Ovary (tissue), 7 donors: ENCODE measurements at regions not wholly inside any gene's neighbourhood (a gene's known extent, or its start where the extent isn't known, plus 50 kb on each side); places are given as distances from the start of the nearest gene placed in this dataset.

Source experiments
- DNase-seq, 5 donors: peaks; one replicate each; pipeline ENCODE4 v3.0.0-alpha.2; 2019 to 2020
- H3K27ac ChIP-seq, 2 donors: fragments of 200-600 bp; one replicate each; pipeline versions ENCODE4 v1.5.1 to v1.8.0; 2019 to 2022
- H3K27me3 ChIP-seq: fragments of 200-600 bp; one replicate; pipeline ENCODE4 v1.8.0; 2022
- H3K36me3 ChIP-seq: fragments of 200-600 bp; sonication (generic); one replicate; pipeline ENCODE4 v1.5.1; 2019
- H3K4me1 ChIP-seq: one replicate; pipeline ENCODE4 v1.8.1; 2013; ENCODE audit warnings: mild to moderate bottlenecking, moderate library complexity; ENCODE audit not compliant: insufficient read depth
- H3K4me3 ChIP-seq: fragments of 200-600 bp; sonication (generic); one replicate; pipeline ENCODE4 v1.5.1; 2017
- H3K9me3 ChIP-seq, 2 donors: fragments of 200-600 bp in 1 of 2; sonication (generic) in 1 of 2; one replicate each; pipeline versions ENCODE4 v1.5.1 to v1.8.1; 2013 to 2019; ENCODE audit warnings: mild to moderate bottlenecking in 1 of 2, moderate library complexity in 1 of 2
- EP300 ChIP-seq: sonication (generic); formaldehyde crosslinking; IDR thresholded peaks from one replicate; pipeline ENCODE4 v1.6.1; 2017; ENCODE audit warnings: antibody characterized with exemption
- POLR2A ChIP-seq: fragments of 450-650 bp; IDR thresholded peaks from one replicate; pipeline ENCODE4 v1.6.1; 2017; ENCODE audit warnings: antibody characterized with exemption, mild to moderate bottlenecking, moderate library complexity
- WGBS, 3 donors: extraction: QIAGEN DNeasy Blood & Tissue Kit in 1 of 3; methylation state at CpG; one replicate each; pipeline versions ENCODE4 v1.1.5 to v1.1.7; 2013 to 2017; 5-methylcytosine and 5-hydroxymethylcytosine counted together
- intact Hi-C, 4 donors: fragments of 100-400 bp; cut with DNase I; formaldehyde crosslinking; loops; one replicate each; pipeline versions ENCODE4 v1.11.0 to v1.15.1; 2022 to 2023
- TF ChIP-seq, protein P1 (sequence below), 3 donors: fragments of 450-650 bp in 2 of 3; fragments of 200-600 bp in 1 of 3; IDR thresholded peaks; one replicate each; pipeline versions ENCODE4 v1.5.1 to v1.8.0; 2016 to 2022; ENCODE audit warnings: antibody characterized with exemption in 3 of 3, mild to moderate bottlenecking in 1 of 3
- donor health status: DM: no; HTN: no; CAD: no; lungs with moderate emphysema.
- donor health status: DM: no; HTN: no; CAD: no.
- donor health status: Bipolar disorder and iron deficiency.
- donor health status: DM: no; HTN: no; CAD: no.
- donor health status: DM: yes; HTN: yes; CAD: no.

DNA sequence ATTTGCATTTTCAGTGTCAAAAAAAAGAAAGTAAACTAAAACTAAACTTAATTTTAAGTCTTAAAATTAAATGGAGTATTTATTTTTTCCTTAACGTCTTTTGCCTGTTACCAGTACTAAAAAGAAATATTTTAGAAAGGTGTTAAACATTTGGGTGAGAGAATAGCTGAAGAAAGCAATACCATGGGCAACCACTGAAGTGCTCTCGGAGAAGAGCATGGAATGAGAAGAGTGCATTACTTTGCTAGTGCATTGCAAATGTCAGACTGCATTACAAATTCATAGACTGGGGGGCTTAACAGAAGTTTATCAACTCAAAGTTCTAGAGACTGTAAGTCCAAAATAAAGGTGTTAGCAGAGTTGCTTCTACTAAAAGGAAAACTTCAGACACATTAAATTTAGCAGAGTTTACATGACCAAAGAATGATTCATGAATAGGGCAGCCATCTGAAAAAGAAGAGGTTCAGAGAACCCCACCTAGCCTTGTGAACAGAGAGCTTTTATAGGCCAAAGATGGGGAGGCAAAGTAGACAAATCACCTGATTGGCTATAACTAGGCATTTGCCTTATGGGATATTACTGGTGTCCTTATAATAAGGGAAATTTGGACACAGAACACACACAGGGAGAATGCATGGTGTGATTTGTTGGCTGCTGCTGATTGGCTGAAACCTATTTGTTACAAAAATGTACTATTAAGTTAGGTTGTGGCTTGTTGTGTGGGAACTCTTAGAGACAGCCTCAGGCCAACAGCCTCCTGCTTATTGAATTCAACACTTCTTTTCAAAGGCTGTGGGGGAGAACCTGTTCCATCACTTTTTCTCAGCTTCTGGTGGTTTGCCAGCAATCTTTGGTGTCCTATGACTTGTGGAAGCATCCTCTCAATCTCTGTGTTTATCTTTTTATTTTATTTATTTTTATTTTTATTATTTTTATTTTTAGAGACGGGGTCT is 106.7 kb upstream of the RREB1 start:
- Histone ChIP-seq H3K27ac (no peak overlapping the region), H3K4me3 (no peak overlapping the region), H3K27me3 (no peaks in the 10 kb centered on the region), H3K9me3 (no peaks in the 10 kb centered on the region), H3K4me1 (no peaks in the 10 kb centered on the region), H3K36me3 (no peaks in the 10 kb centered on the region)
- DNase-seq, result no peak
- TF ChIP-seq EP300, result no peak
- no peak for TF ChIP-seq POLR2A
- WGBS, 3 donors, result 88 to 89% (median 89%) methylated on average over 3 of the region's 3 CpGs
- intact Hi-C loops, result no loop called here

DNA sequence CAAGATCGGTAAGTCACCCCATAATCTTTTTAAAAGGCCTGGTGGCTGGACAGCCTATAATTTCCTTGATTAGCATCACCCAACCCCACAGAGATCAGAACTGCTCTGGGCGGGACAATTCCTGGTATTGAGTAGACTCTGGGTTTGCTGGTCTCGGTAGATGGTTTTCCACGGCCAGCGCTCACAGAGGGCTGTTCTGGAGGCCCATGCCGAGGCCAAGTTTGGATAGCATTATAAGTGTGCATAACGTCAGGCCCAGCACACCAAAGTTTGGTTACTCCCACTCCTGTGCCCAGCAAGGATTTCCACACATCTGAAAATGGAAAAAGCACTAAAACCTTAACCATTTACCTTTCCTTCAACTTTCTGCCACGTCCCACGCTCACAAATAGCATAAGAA is 104.7 kb upstream of the RREB1 start:
- H3K4me1 ChIP-seq, result no peaks in the 10 kb centered on the region
- no peak overlapping the region for H3K4me3 ChIP-seq
- WGBS, 3 donors, result 93 to 95% (median 94%) methylated on average over 9 of the region's 9 CpGs
- H3K27ac ChIP-seq, result no peak overlapping the region
- no peaks in the 10 kb centered on the region for H3K27me3 ChIP-seq
- DNase-seq, result no peak
- H3K9me3 ChIP-seq, result no peaks in the 10 kb centered on the region
- no peak for TF ChIP-seq POLR2A
- no peak for TF ChIP-seq EP300
- TF ChIP-seq, protein P1, sequence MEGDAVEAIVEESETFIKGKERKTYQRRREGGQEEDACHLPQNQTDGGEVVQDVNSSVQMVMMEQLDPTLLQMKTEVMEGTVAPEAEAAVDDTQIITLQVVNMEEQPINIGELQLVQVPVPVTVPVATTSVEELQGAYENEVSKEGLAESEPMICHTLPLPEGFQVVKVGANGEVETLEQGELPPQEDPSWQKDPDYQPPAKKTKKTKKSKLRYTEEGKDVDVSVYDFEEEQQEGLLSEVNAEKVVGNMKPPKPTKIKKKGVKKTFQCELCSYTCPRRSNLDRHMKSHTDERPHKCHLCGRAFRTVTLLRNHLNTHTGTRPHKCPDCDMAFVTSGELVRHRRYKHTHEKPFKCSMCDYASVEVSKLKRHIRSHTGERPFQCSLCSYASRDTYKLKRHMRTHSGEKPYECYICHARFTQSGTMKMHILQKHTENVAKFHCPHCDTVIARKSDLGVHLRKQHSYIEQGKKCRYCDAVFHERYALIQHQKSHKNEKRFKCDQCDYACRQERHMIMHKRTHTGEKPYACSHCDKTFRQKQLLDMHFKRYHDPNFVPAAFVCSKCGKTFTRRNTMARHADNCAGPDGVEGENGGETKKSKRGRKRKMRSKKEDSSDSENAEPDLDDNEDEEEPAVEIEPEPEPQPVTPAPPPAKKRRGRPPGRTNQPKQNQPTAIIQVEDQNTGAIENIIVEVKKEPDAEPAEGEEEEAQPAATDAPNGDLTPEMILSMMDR (IDR thresholded peaks at IDR 0.05), result no peak
- intact Hi-C loops, result no loop called here
- no peaks in the 10 kb centered on the region for H3K36me3 ChIP-seq

DNA sequence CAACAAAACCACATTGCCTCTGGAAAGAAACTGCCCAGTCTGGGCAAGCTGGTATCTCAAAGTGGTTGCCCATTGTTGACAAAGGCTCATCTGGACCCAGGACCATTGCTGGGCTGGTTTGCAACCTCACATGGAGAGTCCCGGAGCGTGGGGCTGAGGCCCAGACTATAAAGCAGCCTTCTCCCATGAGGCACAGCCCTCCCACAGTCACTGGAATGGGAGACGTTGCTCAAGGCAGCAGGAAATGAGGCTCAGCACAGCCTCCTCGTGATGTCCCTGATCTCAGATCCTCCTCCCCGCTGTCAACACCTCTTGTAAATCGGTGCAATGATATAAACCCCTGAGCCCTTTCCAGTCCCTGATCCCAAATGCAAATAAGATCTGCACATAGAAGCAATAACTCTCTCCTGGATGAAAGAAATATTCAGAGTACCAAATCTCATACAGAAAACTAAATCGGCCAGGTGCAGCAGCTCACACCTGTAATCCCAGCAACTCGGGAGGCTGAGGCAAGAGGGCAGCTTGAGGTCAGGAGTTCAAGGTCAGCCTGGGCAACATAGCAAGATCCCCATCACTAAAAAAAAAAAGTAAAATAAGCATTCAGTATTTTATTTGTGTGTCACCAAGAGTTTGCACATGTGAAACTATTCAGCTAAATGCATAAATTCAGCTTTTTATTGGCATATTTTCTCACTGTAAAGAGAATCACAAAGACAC is 103.0 kb upstream of the RREB1 start:
- 64 to 69% (median 67%) methylated on average over 8 of the region's 8 CpGs for WGBS, 3 donors
- TF ChIP-seq EP300, result no peak
- TF ChIP-seq, protein P1 (IDR thresholded peaks at IDR 0.05), result no peak
- TF ChIP-seq POLR2A, result no peak
- no peak overlapping the region for H3K4me3 ChIP-seq

GRCh38 chr6:7006515-7007191 is 101.1 kb upstream of the RREB1 start:
- no peaks in the 10 kb centered on the region for H3K27me3 ChIP-seq

More for the DNA sequence above, 103.0 kb upstream of the RREB1 start:
- H3K36me3 ChIP-seq, result no peaks in the 10 kb centered on the region
- no peaks in the 10 kb centered on the region for H3K9me3 ChIP-seq
- no peak overlapping the region for H3K27ac ChIP-seq
- intact Hi-C loops, result no loop called here
- no peaks in the 10 kb centered on the region for H3K27me3 ChIP-seq
- H3K4me1 ChIP-seq, result no peaks in the 10 kb centered on the region
- DNase-seq, result no peak

GRCh38 chr6:7008451-7008988 is 99.2 kb upstream of the RREB1 start:
- Histone ChIP-seq H3K4me3 (no peak overlapping the region), H3K9me3 (no peaks in the 10 kb centered on the region), H3K4me1 (no peaks in the 10 kb centered on the region), H3K36me3 (no peaks in the 10 kb centered on the region), H3K27ac (no peak overlapping the region), H3K27me3 (no peaks in the 10 kb centered on the region)
- no peak for TF ChIP-seq EP300
- no peak for TF ChIP-seq POLR2A
- 84 to 86% (median 86%) methylated on average over 6 of the region's 6 CpGs for WGBS, 3 donors
- intact Hi-C loops, result no loop called here
- no peak for DNase-seq

More at GRCh38 chr6:7006515-7007191, 101.1 kb upstream of the RREB1 start:
- WGBS, 3 donors, result 37 to 41% (median 38%) methylated on average over 5 of the region's 5 CpGs
- no peak for TF ChIP-seq POLR2A
- intact Hi-C loops, result loop anchor here in 1 of 4 donors (2.0 kb wide), 1 partner anchor 52 kb away; no protein-coding TSS in a partner anchor
- H3K27ac ChIP-seq, result no peak overlapping the region
- no peaks in the 10 kb centered on the region for H3K36me3 ChIP-seq
- no peak for DNase-seq
- H3K4me3 ChIP-seq, result no peak overlapping the region
- no peaks in the 10 kb centered on the region for H3K9me3 ChIP-seq
- no peaks in the 10 kb centered on the region for H3K4me1 ChIP-seq
